ENCODE measurements at regions not wholly inside any gene's neighbourhood (a gene's known extent, or its start where the extent isn't known, plus 50 kb on each side); places are given as distances from the start of the nearest gene placed in this dataset.

- Histone ChIP-seq H3K4me3 (ENCODE audit: low read length) (no peak overlapping the region), H3K36me3 (ENCODE audit: control insufficient read depth in 2 of 3, insufficient read depth in 3 of 3, low read length in 3 of 3) (no peaks in the 10 kb centered on the region), H3K9me3 (ENCODE audit: control insufficient read depth in 2 of 3, low read length in 3 of 3) (no peaks in the 10 kb centered on the region), H3K27ac (ENCODE audit: low read depth, low read length) (no peak overlapping the region), H3K4me1 (ENCODE audit: control insufficient read depth in 2 of 2, insufficient read depth in 2 of 2, low read length in 2 of 2) (no peaks in the 10 kb centered on the region), H3K27me3 (ENCODE audit: control insufficient read depth in 2 of 2, insufficient read depth in 2 of 2, low read length in 2 of 2) (no peaks in the 10 kb centered on the region)
- H3K4me1 Mint-ChIP-seq, result peaks cover 0 to 4% (median 0%) of the 10 kb centered on the region in 7 donors
- H3K9me3 Mint-ChIP-seq, result peaks cover 0 to 3% (median 0%) of the 10 kb centered on the region in 11 donors
- H3K27ac Mint-ChIP-seq, result peak overlapping the region in 1 of 9 donors; percentile 18
- POLR2A ChIA-PET, result no interaction called here
- peaks cover 0 to 8% (median 0%) of the 10 kb centered on the region in 5 donors for H3K27me3 Mint-ChIP-seq
- ATAC-seq (no peak), DNase-seq (no peak)
- CTCF ChIA-PET, result no interaction called here
- H3K4me3 Mint-ChIP-seq, result no peak overlapping the region
- intact Hi-C loops (cut with micrococcal nuclease), result loop anchor here in 1 of 2 donors (10.0 kb wide), 1 partner anchor 245 kb away; no protein-coding TSS in a partner anchor
- no peaks in the 10 kb centered on the region for H3K36me3 Mint-ChIP-seq
Measured at GRCh38 chr13:105340061-105340606, 1195.3 kb downstream of the EFNB2 start.

- Mint-ChIP-seq H3K9me3 (peaks cover 0 to 5% (median 0%) of the 10 kb centered on the region in 11 donors), H3K4me3 (peak overlapping the region in 6 of 10 donors; percentile 24 to 76 (median 30)), H3K27me3 (peaks cover 0 to 8% (median 2%) of the 10 kb centered on the region in 5 donors), H3K4me1 (peaks cover 0 to 4% (median 0%) of the 10 kb centered on the region in 7 donors), H3K36me3 (no peaks in the 10 kb centered on the region), H3K27ac (peak overlapping the region in 2 of 9 donors; percentile 2 to 71)
- H3K27ac ChIP-seq (ENCODE audit: low read depth, low read length), result no peak overlapping the region
- no peaks in the 10 kb centered on the region for H3K36me3 ChIP-seq (ENCODE audit: control insufficient read depth in 2 of 3, insufficient read depth in 3 of 3, low read length in 3 of 3)
- CTCF ChIA-PET, result no interaction called here
- intact Hi-C loops (cut with micrococcal nuclease), result no loop called here
- H3K4me3 ChIP-seq (ENCODE audit: low read length), result no peak overlapping the region
- H3K4me1 ChIP-seq (ENCODE audit: control insufficient read depth in 2 of 2, insufficient read depth in 2 of 2, low read length in 2 of 2), result no peaks in the 10 kb centered on the region
- H3K27me3 ChIP-seq (ENCODE audit: control insufficient read depth in 2 of 2, insufficient read depth in 2 of 2, low read length in 2 of 2), result no peaks in the 10 kb centered on the region
- POLR2A ChIA-PET, result no interaction called here
- DNase-seq (peak in 2 of 9 donors; percentile 5 to 14), ATAC-seq (no peak)
- H3K9me3 ChIP-seq (ENCODE audit: control insufficient read depth in 2 of 3, low read length in 3 of 3), result no peaks in the 10 kb centered on the region
Measured at GRCh38 chr13:105338773-105339172, 1196.7 kb downstream of the EFNB2 start.

- H3K36me3 Mint-ChIP-seq, result no peaks in the 10 kb centered on the region
- ChIA-PET POLR2A (no interaction called here), CTCF (no interaction called here)
- Histone ChIP-seq H3K27me3 (ENCODE audit: control insufficient read depth in 2 of 2, insufficient read depth in 2 of 2, low read length in 2 of 2) (no peaks in the 10 kb centered on the region), H3K9me3 (ENCODE audit: control insufficient read depth in 2 of 3, low read length in 3 of 3) (no peaks in the 10 kb centered on the region), H3K4me3 (ENCODE audit: low read length) (no peak overlapping the region), H3K4me1 (ENCODE audit: control insufficient read depth in 2 of 2, insufficient read depth in 2 of 2, low read length in 2 of 2) (no peaks in the 10 kb centered on the region), H3K27ac (ENCODE audit: low read depth, low read length) (no peak overlapping the region), H3K36me3 (ENCODE audit: control insufficient read depth in 2 of 3, insufficient read depth in 3 of 3, low read length in 3 of 3) (no peaks in the 10 kb centered on the region)
- no peak for ATAC-seq
- peak overlapping the region in 1 of 10 donors; percentile 76 for H3K4me3 Mint-ChIP-seq
- intact Hi-C loops (cut with micrococcal nuclease), result no loop called here
- H3K27me3 Mint-ChIP-seq, result peaks cover 0 to 8% (median 2%) of the 10 kb centered on the region in 5 donors
- peaks cover 0 to 6% (median 0%) of the 10 kb centered on the region in 11 donors for H3K9me3 Mint-ChIP-seq
- H3K27ac Mint-ChIP-seq, result peak overlapping the region in 1 of 9 donors; percentile 71
- peaks cover 0 to 4% (median 0%) of the 10 kb centered on the region in 7 donors for H3K4me1 Mint-ChIP-seq
- DNase-seq, result no peak
Measured at GRCh38 chr13:105338006-105338405, 1197.5 kb downstream of the EFNB2 start.

- no peaks in the 10 kb centered on the region for H3K4me1 ChIP-seq (ENCODE audit: control insufficient read depth in 2 of 2, insufficient read depth in 2 of 2, low read length in 2 of 2)
- POLR2A ChIA-PET, result no interaction called here
- CTCF ChIA-PET, result no interaction called here
- Mint-ChIP-seq H3K27ac (no peak overlapping the region), H3K27me3 (peaks cover 0 to 8% (median 2%) of the 10 kb centered on the region in 5 donors), H3K4me3 (no peak overlapping the region), H3K36me3 (no peaks in the 10 kb centered on the region), H3K4me1 (peaks cover 0 to 4% (median 0%) of the 10 kb centered on the region in 7 donors), H3K9me3 (peaks cover 0 to 6% (median 0%) of the 10 kb centered on the region in 11 donors)
- H3K4me3 ChIP-seq (ENCODE audit: low read length), result no peak overlapping the region
- intact Hi-C loops (cut with micrococcal nuclease), result no loop called here
- H3K27me3 ChIP-seq (ENCODE audit: control insufficient read depth in 2 of 2, insufficient read depth in 2 of 2, low read length in 2 of 2), result no peaks in the 10 kb centered on the region
- H3K27ac ChIP-seq (ENCODE audit: low read depth, low read length), result no peak overlapping the region
- DNase-seq (no peak), ATAC-seq (no peak)
- H3K9me3 ChIP-seq (ENCODE audit: control insufficient read depth in 2 of 3, low read length in 3 of 3), result no peaks in the 10 kb centered on the region
- H3K36me3 ChIP-seq (ENCODE audit: control insufficient read depth in 2 of 3, insufficient read depth in 3 of 3, low read length in 3 of 3), result no peaks in the 10 kb centered on the region
Measured at GRCh38 chr13:105336706-105337576, 1198.5 kb downstream of the EFNB2 start.

GRCh38 chr13:105334211-105334610 lies 1201.3 kb downstream of the EFNB2 start:
- POLR2A ChIA-PET, result no interaction called here
- peaks cover 0 to 14% (median 0%) of the 10 kb centered on the region in 11 donors for H3K9me3 Mint-ChIP-seq
- H3K36me3 ChIP-seq (ENCODE audit: control insufficient read depth in 2 of 3, insufficient read depth in 3 of 3, low read length in 3 of 3), result no peaks in the 10 kb centered on the region
- no peak overlapping the region for H3K27ac ChIP-seq (ENCODE audit: low read depth, low read length)
- no peaks in the 10 kb centered on the region for H3K9me3 ChIP-seq (ENCODE audit: control insufficient read depth in 2 of 3, low read length in 3 of 3)
- CTCF ChIA-PET, result no interaction called here
- DNase-seq (no peak), ATAC-seq (no peak)
- H3K4me3 ChIP-seq (ENCODE audit: low read length), result no peak overlapping the region
- intact Hi-C loops (cut with micrococcal nuclease), result no loop called here
- no peaks in the 10 kb centered on the region for H3K36me3 Mint-ChIP-seq
- no peaks in the 10 kb centered on the region for H3K4me1 ChIP-seq (ENCODE audit: control insufficient read depth in 2 of 2, insufficient read depth in 2 of 2, low read length in 2 of 2)
- no peaks in the 10 kb centered on the region for H3K27me3 ChIP-seq (ENCODE audit: control insufficient read depth in 2 of 2, insufficient read depth in 2 of 2, low read length in 2 of 2)
- H3K27ac Mint-ChIP-seq, result no peak overlapping the region
- H3K4me1 Mint-ChIP-seq, result peaks cover 0 to 4% (median 0%) of the 10 kb centered on the region in 7 donors
- H3K4me3 Mint-ChIP-seq, result no peak overlapping the region
- peaks cover 0 to 8% (median 0%) of the 10 kb centered on the region in 5 donors for H3K27me3 Mint-ChIP-seq

- Mint-ChIP-seq H3K27me3 (peaks cover 0 to 8% (median 0%) of the 10 kb centered on the region in 5 donors), H3K27ac (no peak overlapping the region), H3K36me3 (no peaks in the 10 kb centered on the region), H3K9me3 (peaks cover 0 to 14% (median 0%) of the 10 kb centered on the region in 11 donors), H3K4me1 (peaks cover 0 to 4% (median 0%) of the 10 kb centered on the region in 7 donors), H3K4me3 (no peak overlapping the region)
- intact Hi-C loops (cut with micrococcal nuclease), result no loop called here
- H3K27me3 ChIP-seq (ENCODE audit: control insufficient read depth in 2 of 2, insufficient read depth in 2 of 2, low read length in 2 of 2), result no peaks in the 10 kb centered on the region
- CTCF ChIA-PET, result no interaction called here
- H3K4me3 ChIP-seq (ENCODE audit: low read length), result no peak overlapping the region
- no peaks in the 10 kb centered on the region for H3K36me3 ChIP-seq (ENCODE audit: control insufficient read depth in 2 of 3, insufficient read depth in 3 of 3, low read length in 3 of 3)
- no peaks in the 10 kb centered on the region for H3K9me3 ChIP-seq (ENCODE audit: control insufficient read depth in 2 of 3, low read length in 3 of 3)
- H3K27ac ChIP-seq (ENCODE audit: low read depth, low read length), result no peak overlapping the region
- no peak for DNase-seq
- POLR2A ChIA-PET, result no interaction called here
- H3K4me1 ChIP-seq (ENCODE audit: control insufficient read depth in 2 of 2, insufficient read depth in 2 of 2, low read length in 2 of 2), result no peaks in the 10 kb centered on the region
- ATAC-seq, result no peak
Measured at GRCh38 chr13:105333416-105333815, 1202.0 kb downstream of the EFNB2 start.
